Hematopoietic multipotent progenitor cell treated with erythropoietin and hydrocortisone succinate and interleukin-3 and kit ligand, for 4 days (in vitro differentiated cells): ENCODE measurements at regions not wholly inside any gene's neighbourhood (a gene's known extent, or its start where the extent isn't known, plus 50 kb on each side); places are given as distances from the start of the nearest gene placed in this dataset.
"Not testable (repeated sequence)": the region's sequence is repeated elsewhere in the genome, so short reads cannot be mapped to it uniquely, and the experiment has no call there.

Experiments
- DNase-seq: peaks from one replicate; pipeline ENCODE4 v3.0.0-alpha.2; 2015

DNA sequence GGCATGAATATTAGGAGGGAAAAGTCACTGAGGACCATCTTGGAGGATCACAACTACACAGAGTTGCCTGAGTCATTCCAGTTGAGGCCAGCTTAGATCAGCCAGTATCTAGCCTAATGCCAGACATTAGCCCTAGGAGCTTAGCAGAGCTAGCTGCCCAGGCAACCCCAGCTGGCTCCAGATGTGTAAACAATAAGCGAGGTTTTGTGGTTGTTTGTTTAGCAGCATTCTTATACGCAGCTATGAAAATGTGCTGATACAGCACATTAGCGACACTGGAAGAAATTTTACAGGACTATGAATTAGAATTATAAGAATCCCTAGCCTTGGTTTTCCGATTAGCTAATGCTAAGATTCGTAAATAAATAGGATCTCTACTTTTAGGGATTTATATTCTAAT lies 59.3 kb downstream of the BTBD3 start:
- DNase-seq = no peak

DNA sequence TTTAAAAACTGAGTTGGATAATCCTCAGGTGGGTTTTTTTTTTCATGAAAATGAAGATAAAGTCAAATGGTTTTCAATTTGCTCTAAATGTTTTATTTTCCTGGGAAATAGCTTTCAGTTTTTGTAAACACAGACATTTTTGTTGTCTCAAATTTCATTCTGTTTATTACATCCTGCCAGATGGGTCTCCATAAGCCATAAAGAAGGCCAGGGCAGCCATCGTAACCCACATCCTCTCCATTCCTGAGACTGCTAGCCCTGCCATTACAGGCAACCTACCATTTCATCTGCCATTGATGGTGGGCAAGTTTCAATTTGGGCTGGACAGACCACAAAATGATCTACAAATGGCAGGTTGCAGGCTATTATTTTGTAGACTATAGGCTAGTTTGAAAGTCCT lies 60.8 kb downstream of the BTBD3 start:
- no peak for DNase-seq

DNA sequence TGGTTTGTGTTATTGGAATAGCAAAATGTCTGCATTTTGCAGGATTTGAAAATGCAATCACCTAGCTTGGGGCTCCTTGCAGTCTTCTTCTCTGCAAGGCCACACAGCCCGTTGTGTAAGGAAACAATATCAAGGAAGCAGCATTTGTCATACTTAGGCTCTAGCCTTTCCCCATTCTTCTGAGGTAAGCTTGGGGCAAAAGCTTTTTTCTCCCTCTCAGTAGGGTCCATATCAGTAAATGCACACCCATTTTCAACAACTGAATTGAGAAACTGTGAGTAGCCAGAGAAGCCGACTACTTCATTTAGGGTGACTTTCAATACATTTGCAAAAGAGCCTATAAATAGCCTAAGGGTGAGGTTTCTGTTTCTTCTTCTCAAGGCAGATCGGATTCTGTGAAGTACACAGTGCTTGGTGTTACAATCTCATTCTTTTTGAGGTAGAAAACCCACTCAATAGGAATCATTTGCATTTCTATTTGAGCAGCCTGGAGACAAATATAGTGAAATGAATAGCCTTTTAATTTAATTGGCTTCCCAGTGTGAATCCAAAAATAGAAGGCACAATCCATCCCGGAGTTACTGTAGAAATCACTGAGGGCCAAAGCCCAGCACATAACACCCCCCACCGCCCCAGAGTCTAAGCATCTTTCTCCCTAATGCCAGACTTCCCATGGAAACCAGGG lies 61.8 kb downstream of the BTBD3 start:
- no peak for DNase-seq

DNA sequence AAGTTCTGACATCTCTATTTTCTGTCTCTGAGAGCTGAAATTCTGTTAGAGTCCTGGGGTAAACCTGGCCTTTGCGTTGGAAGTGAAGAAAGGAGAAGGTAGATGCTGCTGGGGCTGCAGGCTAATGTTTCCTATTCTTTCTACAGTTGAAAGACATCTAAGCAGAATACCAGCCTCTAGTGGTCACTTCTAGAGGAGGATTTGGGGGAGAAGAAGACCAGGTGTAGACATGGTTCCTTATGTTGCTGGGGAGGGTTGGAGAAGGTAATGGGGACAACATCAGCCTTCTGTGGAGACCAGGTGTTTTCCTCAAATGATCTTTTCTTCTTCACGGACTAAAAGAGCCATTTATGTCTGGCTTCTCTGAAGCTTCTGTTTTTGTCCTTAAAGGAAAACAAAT lies 62.6 kb downstream of the BTBD3 start:
- DNase-seq = no peak

DNA sequence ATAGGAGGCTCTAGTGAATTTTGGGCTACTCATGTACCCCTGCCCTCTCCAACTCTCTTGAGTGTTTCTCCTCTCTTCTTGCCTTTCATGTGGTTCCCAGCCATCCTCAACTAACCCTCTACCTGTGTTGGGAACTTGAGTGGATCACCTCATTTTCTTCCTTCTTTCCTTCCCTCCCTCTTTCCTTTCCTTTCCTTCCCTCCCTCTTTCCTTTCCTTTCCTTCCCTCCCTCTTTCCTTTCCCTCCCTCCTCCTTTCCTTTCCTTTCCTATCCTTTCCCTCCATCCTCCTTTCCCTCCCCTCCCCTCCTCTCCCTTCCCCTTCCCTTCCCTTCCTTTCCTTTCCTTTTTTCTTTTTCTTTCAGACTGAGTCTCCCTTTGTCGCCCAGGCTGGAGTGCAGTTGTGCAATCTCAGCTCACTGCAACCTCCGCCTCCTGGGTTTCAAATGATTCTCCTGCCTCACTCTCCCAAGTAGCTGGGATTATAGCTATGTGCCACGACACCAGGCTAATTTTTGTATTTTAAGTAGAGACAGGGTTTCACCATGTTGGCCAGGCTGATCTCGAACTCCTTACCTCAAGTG lies 63.8 kb downstream of the BTBD3 start:
- DNase-seq = no peak

GRCh38 chr20:11982289-11982954 lies 64.7 kb downstream of the BTBD3 start:
- no peak for DNase-seq

DNA sequence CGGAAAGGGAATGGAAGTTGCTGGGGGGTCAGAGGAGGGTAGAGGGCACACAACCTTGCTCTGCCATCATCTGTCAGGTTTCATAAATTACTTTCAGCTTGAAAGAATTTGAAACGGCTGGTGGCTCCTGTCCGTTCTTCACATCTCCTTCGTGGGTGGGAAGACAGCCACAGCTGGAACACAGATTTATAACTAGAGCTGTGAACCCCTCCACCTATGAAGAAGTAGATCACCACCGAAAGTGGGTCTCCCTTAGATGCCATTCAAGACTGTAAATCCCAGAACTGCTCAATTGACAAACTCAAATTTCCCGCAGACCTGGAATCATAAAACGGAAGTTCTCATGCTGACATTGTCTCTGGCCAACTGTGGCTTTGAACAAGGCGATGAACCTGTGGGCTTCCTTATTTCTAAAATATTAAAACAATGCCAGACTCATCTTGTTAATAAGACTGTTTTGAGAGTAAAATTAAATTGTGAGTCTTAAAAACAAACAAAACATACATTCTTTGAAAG lies 65.3 kb downstream of the BTBD3 start:
- DNase-seq = no peak

DNA sequence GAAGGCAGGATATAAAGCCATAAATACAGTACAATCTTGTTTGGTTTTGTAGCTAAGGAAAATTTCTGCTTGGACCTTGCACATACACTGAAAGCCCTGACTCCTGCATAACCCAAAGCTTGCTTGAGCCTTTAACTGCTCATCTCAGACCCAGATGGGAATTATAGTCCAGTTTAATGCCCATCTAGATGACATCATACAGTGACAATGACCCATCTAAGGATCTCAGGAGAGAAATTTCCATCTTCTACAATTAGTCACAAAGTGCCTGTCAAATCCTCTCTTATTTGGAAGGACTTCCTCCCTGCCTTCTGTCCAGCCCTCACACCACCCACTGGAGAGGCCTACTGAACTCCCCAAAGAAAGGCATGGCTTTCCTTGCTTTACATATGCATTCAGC lies 69.3 kb downstream of the BTBD3 start:
- DNase-seq = no peak

DNA sequence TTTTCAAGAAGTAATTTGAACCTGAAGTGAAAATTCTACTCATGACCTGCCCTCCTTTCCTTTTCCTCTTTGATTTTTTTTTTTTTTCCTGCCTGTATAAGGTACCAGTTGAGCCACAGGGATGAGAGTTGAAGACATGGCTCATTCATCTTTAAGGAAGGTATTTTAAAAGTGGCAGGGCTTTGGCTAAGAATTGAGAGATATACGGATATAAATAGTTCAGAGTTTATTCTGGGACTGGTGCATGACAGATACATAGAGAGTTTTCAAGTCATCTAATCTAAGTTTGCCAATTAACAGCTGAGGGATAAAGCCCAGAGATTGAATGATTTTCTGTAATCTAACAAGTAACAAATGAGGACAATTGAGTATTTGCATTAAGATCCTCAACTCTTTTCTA lies 69.8 kb downstream of the BTBD3 start:
- DNase-seq = no peak

DNA sequence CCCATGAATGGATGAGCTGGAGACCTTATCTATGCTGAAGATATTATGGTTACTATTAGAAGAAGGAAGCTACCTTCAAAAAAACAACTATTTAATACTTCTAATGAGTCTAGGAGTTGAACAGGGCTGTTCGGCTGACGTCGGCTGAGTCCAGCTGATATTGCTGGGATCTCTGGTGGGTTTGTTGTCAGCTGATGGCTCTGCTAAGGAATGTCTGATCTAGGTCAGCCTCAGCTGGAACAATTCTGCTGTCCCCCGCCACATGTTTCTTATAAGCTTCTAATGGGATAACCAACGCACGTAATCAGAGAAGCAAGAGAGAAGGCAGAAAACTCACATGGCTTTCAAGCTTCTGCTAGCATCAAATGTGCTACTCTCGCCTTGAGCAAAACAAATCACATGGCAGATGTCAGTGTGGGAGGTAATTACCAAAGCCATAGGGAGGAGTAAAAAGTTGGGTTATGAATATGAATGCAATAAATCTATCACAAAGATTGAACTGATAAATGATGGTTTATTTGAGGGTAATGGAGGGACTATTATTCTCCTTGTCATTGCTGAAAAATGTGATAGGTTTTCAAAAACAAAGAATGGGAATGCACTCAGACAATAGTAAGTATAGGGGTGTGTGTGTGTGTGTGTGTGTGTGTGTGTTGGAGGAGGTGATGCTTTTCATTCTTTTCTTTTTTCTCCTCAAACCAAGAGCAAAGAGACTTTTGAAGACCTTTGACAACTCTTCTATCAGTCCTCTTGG lies 71.5 kb downstream of the BTBD3 start:
- no peak for DNase-seq

DNA sequence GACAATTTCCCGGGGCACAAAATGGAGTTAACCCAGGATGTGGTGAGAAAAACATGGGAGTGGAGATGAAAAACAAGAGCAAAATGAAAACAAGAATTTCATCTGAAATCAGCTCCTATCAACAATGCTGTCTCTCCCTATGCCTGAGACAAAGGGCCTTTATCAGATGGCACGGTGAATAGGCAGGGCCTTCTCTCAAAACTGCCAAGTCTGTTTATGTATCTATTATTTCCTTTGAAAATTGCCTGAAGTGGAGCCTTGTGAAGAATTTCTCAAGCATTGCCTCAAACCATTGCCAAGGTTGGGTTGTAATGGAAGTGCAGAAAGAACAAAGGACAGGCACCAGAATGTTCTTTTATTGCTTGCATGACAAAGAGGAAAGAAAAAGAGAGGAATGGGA lies 74.7 kb downstream of the BTBD3 start:
- DNase-seq = no peak

DNA sequence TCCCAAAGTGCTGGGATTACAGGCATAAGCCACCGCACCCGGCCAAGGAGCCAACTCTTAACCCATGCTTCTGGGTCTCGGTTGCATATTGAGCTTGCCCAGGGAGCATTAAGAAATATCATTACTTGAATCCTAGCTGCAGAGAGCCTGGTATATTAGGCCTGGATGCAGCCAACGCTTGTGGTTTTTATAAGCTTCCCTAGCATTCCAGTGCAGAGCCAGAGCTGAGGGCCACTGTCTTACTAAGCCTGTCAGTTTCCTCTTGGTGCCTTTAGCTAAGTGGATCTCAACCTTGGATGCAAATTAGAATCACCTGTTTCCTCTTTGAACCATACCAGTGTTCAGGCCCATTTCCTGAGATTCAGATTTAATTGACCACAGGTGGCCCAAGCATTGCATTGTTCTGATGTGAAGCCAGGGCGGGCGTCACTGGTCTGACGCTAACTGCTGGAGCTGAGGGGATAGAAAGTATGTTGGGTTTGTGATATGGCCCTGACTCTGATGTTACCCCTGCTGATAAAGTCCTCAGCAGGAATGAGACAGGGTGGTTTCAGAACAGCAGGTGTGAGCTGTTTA lies 76.3 kb downstream of the BTBD3 start:
- no peak for DNase-seq

DNA sequence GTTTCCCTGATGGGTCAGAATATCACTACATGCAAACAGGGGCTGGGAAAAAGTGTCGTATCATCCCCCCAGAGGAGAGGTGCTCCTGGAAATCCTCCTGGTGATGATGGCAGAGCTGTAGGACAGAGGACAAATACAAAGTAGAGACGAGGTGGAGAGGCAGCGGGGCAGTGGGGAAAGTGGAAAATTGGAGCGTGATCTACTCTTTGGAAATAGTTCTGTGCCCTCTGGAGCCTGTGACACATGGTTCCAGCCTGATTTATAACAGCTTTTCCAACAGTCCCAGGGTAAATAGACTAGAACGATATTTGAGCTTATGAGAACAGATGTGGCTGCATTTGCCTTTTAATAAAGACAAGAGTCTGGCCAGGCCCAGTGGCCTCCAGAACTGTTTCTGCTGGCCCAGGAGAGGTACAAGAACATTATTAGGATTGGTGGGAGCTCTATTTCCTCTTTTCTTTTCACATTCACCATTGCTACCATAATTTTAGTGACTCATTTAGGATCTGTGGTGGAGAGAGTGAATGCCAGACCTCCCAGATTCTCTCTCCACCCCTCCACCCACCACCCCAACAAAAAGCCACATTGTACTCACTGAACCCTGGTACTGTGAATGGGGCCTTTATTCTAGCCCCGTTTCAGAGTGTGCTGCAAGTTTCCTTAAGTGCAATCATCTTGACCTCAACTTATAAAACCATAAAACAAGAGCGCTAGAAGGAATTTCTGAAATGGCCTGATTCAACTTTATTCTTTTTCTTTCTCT lies 78.3 kb downstream of the BTBD3 start:
- no peak for DNase-seq

- not testable (repeated sequence) for DNase-seq
Observed at GRCh38 chr20:12004776-12005175, 87.1 kb downstream of the BTBD3 start.

- peak; percentile 84 for DNase-seq
Observed at GRCh38 chr20:12012241-12013222, 94.8 kb downstream of the BTBD3 start.

- DNase-seq = no peak
Observed at GRCh38 chr20:12014276-12014675, 96.6 kb downstream of the BTBD3 start.

GRCh38 chr20:12014736-12015135 lies 97.0 kb downstream of the BTBD3 start:
- no peak for DNase-seq

- DNase-seq = no peak
Observed at GRCh38 chr20:12016291-12016690, 98.6 kb downstream of the BTBD3 start.

DNA sequence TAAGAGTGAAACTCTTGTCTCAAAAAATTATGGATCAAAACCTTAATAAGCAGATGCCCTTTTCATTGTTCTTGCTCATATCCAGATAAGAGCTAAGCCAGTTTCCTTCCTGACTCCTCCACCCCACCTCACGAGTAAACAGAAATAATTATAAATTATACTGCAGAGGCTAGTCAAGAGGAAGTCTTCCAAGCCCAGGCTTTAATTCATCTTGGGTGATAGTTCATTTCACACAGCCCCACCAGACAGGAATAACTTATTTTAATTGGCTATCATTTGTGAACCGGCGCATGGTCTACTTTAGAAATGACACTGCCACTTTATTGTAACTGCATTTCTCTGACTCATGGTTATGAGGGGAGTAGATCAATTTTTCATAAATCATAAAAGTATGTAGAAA lies 102.0 kb downstream of the BTBD3 start:
- no peak for DNase-seq

DNA sequence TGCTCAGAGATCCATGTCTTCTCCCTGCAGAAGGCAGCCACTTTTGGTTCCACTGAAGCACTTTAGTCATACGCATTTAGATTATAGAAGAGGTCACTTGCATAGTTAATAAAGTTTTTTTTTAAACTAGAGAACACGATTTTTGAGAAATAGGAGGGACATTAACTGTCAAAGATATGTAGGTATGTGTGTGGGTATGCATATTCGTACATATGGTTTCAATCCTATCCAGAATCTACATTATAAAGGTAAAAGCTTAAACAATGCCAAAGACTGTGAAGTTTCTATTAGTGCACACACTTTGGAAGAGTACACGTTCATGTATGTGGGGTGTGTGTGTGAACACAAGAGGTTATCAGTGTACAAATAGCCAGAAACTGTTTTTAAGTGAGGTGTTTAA lies 103.2 kb downstream of the BTBD3 start:
- no peak for DNase-seq

DNA sequence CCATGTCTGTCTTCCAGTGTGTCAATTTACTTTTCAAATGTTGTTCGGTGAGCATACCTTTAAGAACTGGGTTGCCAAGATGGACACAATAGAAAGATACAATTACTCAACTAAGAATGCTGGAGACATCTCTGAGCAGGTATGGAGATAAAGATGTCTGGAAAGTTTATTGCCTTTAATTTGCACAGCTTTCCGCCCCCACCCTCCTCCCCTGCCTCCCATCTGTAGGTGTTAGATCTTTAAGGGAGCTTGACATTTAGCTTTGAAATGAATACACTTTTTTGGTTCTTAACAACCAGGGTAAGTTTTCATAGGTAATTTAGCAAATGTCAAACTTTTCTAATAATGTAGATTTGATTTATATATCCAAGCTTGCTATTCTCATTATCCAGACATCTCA lies 104.4 kb downstream of the BTBD3 start:
- no peak for DNase-seq
